GM12878 (cell line): ENCODE measurements at regions not wholly inside any gene's neighbourhood (a gene's known extent, or its start where the extent isn't known, plus 50 kb on each side); places are given as distances from the start of the nearest gene placed in this dataset.
A peak's percentile ranks its signal among the peaks of the same experiment; 100 is the strongest.

Experiments
- ATAC-seq: fragments of 200-7000 bp; cut with Tn5 transposase; 3 replicates; pipeline ENCODE4 v1.9.1; 2020; ENCODE audit warnings: mild to moderate bottlenecking, moderate library complexity
- BruUV-seq: library from RNA; stranded (reverse); fragments of 400-500 nt; replicated peaks from 2 replicates; lab custom pipeline; 2021; lab: Mats Ljungman, UMichigan
- CTCF ChIA-PET: fragments of 300-600 bp; sonication (Branson Sonifier 250); formaldehyde crosslinking; extraction: SDS; loops from one replicate; lab custom pipeline; 2021; ENCODE audit warnings: inconsistent platforms; lab: Yijun Ruan, JAX
- POLR2A ChIA-PET: fragments of 350-600 bp; formaldehyde crosslinking; extraction: SDS; loops from one replicate; lab custom pipeline; 2021; ENCODE audit warnings: inconsistent platforms; lab: Charles Lee
- RAD21 ChIA-PET: fragments of 300-600 bp; sonication (Branson Sonifier 250); formaldehyde crosslinking; loops from one replicate; lab custom pipeline; 2023; ENCODE audit warnings: antibody characterized with exemption; ENCODE audit not compliant: unreplicated experiment; lab: Charles Lee
- SMC1A ChIA-PET: fragments of 300-600 bp; sonication (Branson Sonifier 250); formaldehyde crosslinking; loops from one replicate; lab custom pipeline; 2023; ENCODE audit not compliant: unreplicated experiment, uncharacterized antibody; lab: Charles Lee
- DNase-seq: peaks from one replicate; pipeline ENCODE4 v3.0.0-alpha.2; 2011; ENCODE audit warnings: low read depth, low spot score
- FAIRE-seq: peaks from 3 replicates; lab custom pipeline; 2011; peaks lifted over from hg19 to GRCh38; lab: Jason Lieb, UNC
- H2AFZ ChIP-seq: 2 replicates; pipeline ENCODE4 v1.6.0; 2011; ENCODE audit warnings: low read depth, low read length, control low read depth; ENCODE audit not compliant: control insufficient read depth
- H3K27ac ChIP-seq: 2 replicates; pipeline ENCODE4 v1.5.1; 2011; ENCODE audit warnings: control low read depth; ENCODE audit not compliant: control insufficient read depth, insufficient read depth
- H3K27me3 ChIP-seq, 2 experiments: replicated peaks in 1 of 2; 2 replicates each; pipeline versions ENCODE4 v1.6.0 to v1.6.1; 2011; ENCODE audit warnings: low read length in 1 of 2; ENCODE audit not compliant: control insufficient read depth in 2 of 2, insufficient read depth in 2 of 2
- H3K36me3 ChIP-seq, 2 experiments: 2 replicates each; pipeline ENCODE4 v1.5.1; 2011; ENCODE audit warnings: low read length in 1 of 2; ENCODE audit not compliant: control insufficient read depth in 2 of 2, insufficient read depth in 2 of 2
- H3K4me1 ChIP-seq: 2 replicates; pipeline ENCODE4 v1.6.1; 2011; ENCODE audit warnings: mild to moderate bottlenecking, low read length, moderate library complexity, mixed read lengths; ENCODE audit not compliant: control insufficient read depth, insufficient read depth
- H3K4me2 ChIP-seq: 2 replicates; pipeline ENCODE4 v1.6.0; 2011; ENCODE audit warnings: control low read depth; ENCODE audit not compliant: control insufficient read depth, insufficient read depth
- H3K4me3 ChIP-seq: fragments of 200-600 bp; sonication (generic); 2 replicates; pipeline ENCODE4 v1.5.1; 2016
- H3K79me2 ChIP-seq: 2 replicates; pipeline ENCODE4 v1.6.0; 2011; ENCODE audit warnings: low read length; ENCODE audit not compliant: control insufficient read depth, insufficient read depth
- H3K9ac ChIP-seq: 2 replicates; pipeline ENCODE4 v1.8.0; 2011; ENCODE audit warnings: low read length, control low read depth, mixed read lengths; ENCODE audit not compliant: control insufficient read depth, insufficient read depth
- H3K9me3 ChIP-seq: replicated peaks from 3 replicates; pipeline ENCODE4 v1.5.1; 2011; ENCODE audit warnings: mild to moderate bottlenecking, low read length; ENCODE audit not compliant: control insufficient read depth, insufficient read depth
- H4K20me1 ChIP-seq: 2 replicates; pipeline ENCODE4 v1.6.0; 2011; ENCODE audit not compliant: control insufficient read depth, insufficient read depth
- CTCF ChIP-seq, 3 experiments: IDR thresholded peaks in 2 of 3; conservative IDR thresholded peaks in 1 of 3; 2 replicates each; pipeline ENCODE4 v1.5.1; 2011; ENCODE audit warnings: low read depth in 3 of 3, low read length in 3 of 3, mild to moderate bottlenecking in 3 of 3, control low read depth in 2 of 3, moderate library complexity in 2 of 3, inconsistent platforms in 1 of 3, mixed read lengths in 1 of 3; ENCODE audit not compliant: control insufficient read depth in 2 of 3, insufficient read depth in 1 of 3; ENCODE audit errors: extremely low read depth in 1 of 3
- E4F1 ChIP-seq: fragments of 450-650 bp; IDR thresholded peaks from 2 replicates; pipeline ENCODE4 v1.6.1; 2018; ENCODE audit warnings: borderline replicate concordance, mild to moderate bottlenecking; ENCODE audit not compliant: partially characterized antibody
- RUNX3 ChIP-seq: IDR thresholded peaks from 2 replicates; pipeline ENCODE4 v1.6.1; 2012; ENCODE audit warnings: low read length, inconsistent platforms
- SMC3 ChIP-seq: IDR thresholded peaks from 2 replicates; pipeline ENCODE4 v1.6.1; 2011; ENCODE audit warnings: low read length, improper control_type of control experiment, borderline replicate concordance
- WGBS: methylation state at CpG from one replicate; pipeline ENCODE4 v1.1.6; 2016; ENCODE audit warnings: low lambda C conversion rate; ENCODE audit not compliant: insufficient replicate concordance, insufficient coverage; ENCODE audit errors: missing lambda C conversion rate; 5-methylcytosine and 5-hydroxymethylcytosine counted together
- in situ Hi-C: fragments of 300-500 bp; cut with MboI; formaldehyde crosslinking; loops from 9 replicates; pipeline ENCODE4 v1.14.3; 2018; ENCODE audit warnings: mixed read lengths
- intact Hi-C: fragments of 100-400 bp; cut with micrococcal nuclease; formaldehyde crosslinking; loops from one replicate; pipeline ENCODE4 v1.14.2; 2022; ENCODE audit not compliant: unreplicated experiment

GRCh38 chr2:15748736-15749323, 157.2 kb downstream of the DDX1 start:
- no peaks in the 10 kb centered on the region for H3K79me2 ChIP-seq
- no peak overlapping the region for H2AFZ ChIP-seq
- FAIRE-seq, result no peak
- intact Hi-C loops, result loop anchor here (2.0 kb wide), 1 partner anchor 112 kb away; no protein-coding TSS in a partner anchor
- no peak overlapping the region for H3K9ac ChIP-seq
- ChIA-PET RAD21 (no interaction called here), CTCF (interaction anchor here (0.7 to 1.9 kb wide), 2 partner anchors 114 to 1518 kb away, joined by 3 to 6 read pairs; no protein-coding TSS in a partner anchor), POLR2A (interaction anchor here (0.5 kb wide), 1 partner anchor 1212 kb away, joined by 4 read pairs; no protein-coding TSS in a partner anchor), SMC1A (no interaction called here)
- H3K36me3 ChIP-seq, result no peaks in the 10 kb centered on the region
- TF ChIP-seq E4F1 (no peak), CTCF (IDR thresholded peaks at IDR 0.05 in 2 of 3, conservative IDR thresholded peaks at IDR 0.05 in 1 of 3; ENCODE audit: control insufficient read depth in 2 of 3, extremely low read depth in 1 of 3, insufficient read depth in 1 of 3, low read depth in 3 of 3, low read length in 3 of 3) (peak in 2 of 3 experiments; percentile 29 to 46; a peak in 4 of 6 replicates), SMC3 (peak; percentile 25; the same call in 1 of the 2 replicates), RUNX3 (peak; percentile 37; the same call in 1 of the 2 replicates)
- in situ Hi-C loops, result no loop called here
- H3K4me2 ChIP-seq, result no peak overlapping the region
- DNase-seq, result no peak
- H4K20me1 ChIP-seq, result no peaks in the 10 kb centered on the region
- BruUV-seq, result no TSS peak
- no peaks in the 10 kb centered on the region for H3K4me1 ChIP-seq
- WGBS, result 46% methylated on average over 12 of the region's 12 CpGs
- ATAC-seq, result peak; percentile 56
- 0 out of 4 replicates have a peak, but pooled peaks cover 1 to 3% of the 10 kb centered on the region in 2 experiments for H3K27me3 ChIP-seq
- no peak overlapping the region for H3K4me3 ChIP-seq
- no peaks in the 10 kb centered on the region for H3K9me3 ChIP-seq
- H3K27ac ChIP-seq, result no peak overlapping the region
